Liver (tissue), 8 donors: ENCODE measurements at regions not wholly inside any gene's neighbourhood (a gene's known extent, or its start where the extent isn't known, plus 50 kb on each side); places are given as distances from the start of the nearest gene placed in this dataset.

Source experiments
- DNase-seq: peaks from one replicate; pipeline ENCODE4 v3.0.0-alpha.2; 2017; ENCODE audit warnings: low spot score
- H3K27ac ChIP-seq, 2 donors: one replicate each; pipeline ENCODE4 v1.7.0; 2013; ENCODE audit warnings: inconsistent platforms in 2 of 2, low read length in 2 of 2, control low read depth in 1 of 2, low read depth in 1 of 2, mild to moderate bottlenecking in 1 of 2
- H3K27me3 ChIP-seq, 4 donors: one replicate each; pipeline versions ENCODE4 v1.6.1 to v1.7.0; 2013; ENCODE audit warnings: low read length in 3 of 4, inconsistent platforms in 1 of 4, mild to moderate bottlenecking in 1 of 4, moderate library complexity in 1 of 4; ENCODE audit not compliant: control insufficient read depth in 4 of 4, insufficient read depth in 4 of 4
- H3K36me3 ChIP-seq, 4 donors: one replicate each; pipeline versions ENCODE4 v1.6.1 to v1.7.0; 2013; ENCODE audit warnings: low read length in 3 of 4, mild to moderate bottlenecking in 3 of 4, low read depth in 1 of 4, moderate library complexity in 1 of 4; ENCODE audit not compliant: control insufficient read depth in 4 of 4, insufficient read depth in 3 of 4
- H3K4me1 ChIP-seq, 4 donors: one replicate each; pipeline versions ENCODE4 v1.6.1 to v1.7.0; 2013; ENCODE audit warnings: low read length in 3 of 4, mild to moderate bottlenecking in 3 of 4, moderate library complexity in 1 of 4; ENCODE audit not compliant: control insufficient read depth in 4 of 4, insufficient read depth in 4 of 4
- H3K4me3 ChIP-seq, 3 donors: one replicate each; pipeline versions ENCODE4 v1.6.1 to v1.7.0; 2013; ENCODE audit warnings: low read length in 3 of 3, control low read depth in 1 of 3, low read depth in 1 of 3, mild to moderate bottlenecking in 1 of 3
- H3K9ac ChIP-seq, 2 donors: one replicate each; pipeline ENCODE4 v1.7.0; 2013; ENCODE audit warnings: low read length in 2 of 2, mild to moderate bottlenecking in 2 of 2, moderate library complexity in 2 of 2, control low read depth in 1 of 2, low read depth in 1 of 2
- H3K9me3 ChIP-seq, 4 donors: one replicate each; pipeline versions ENCODE4 v1.6.1 to v1.7.0; 2013; ENCODE audit warnings: low read length in 3 of 4; ENCODE audit not compliant: control insufficient read depth in 4 of 4
- CTCF ChIP-seq: fragments of 150-350 bp; IDR thresholded peaks from 2 replicates; pipeline ENCODE4 v1.5.1; 2017; ENCODE audit warnings: improper control_type of control experiment, low read depth, low read length; ENCODE audit not compliant: missing input control
- EGR1 ChIP-seq, 2 donors: IDR thresholded peaks; 2 replicates each; pipeline ENCODE4 v1.6.1; 2016 to 2018; ENCODE audit warnings: antibody characterized with exemption in 2 of 2, low read depth in 2 of 2
- FOXA1 ChIP-seq: IDR thresholded peaks from 2 replicates; pipeline ENCODE4 v1.6.1; 2016; ENCODE audit warnings: antibody characterized with exemption
- GABPA ChIP-seq, 2 donors: IDR thresholded peaks in 1 of 2; conservative IDR thresholded peaks in 1 of 2; 2 replicates each; pipeline ENCODE4 v1.6.1; 2016; ENCODE audit warnings: antibody characterized with exemption in 2 of 2, mild to moderate bottlenecking in 1 of 2, moderate library complexity in 1 of 2
- HNF4A ChIP-seq, 2 donors: conservative IDR thresholded peaks; 2 replicates each; pipeline ENCODE4 v1.6.1; 2016; ENCODE audit warnings: antibody characterized with exemption in 2 of 2, mild to moderate bottlenecking in 2 of 2
- HNF4G ChIP-seq: IDR thresholded peaks from 2 replicates; pipeline ENCODE4 v1.6.1; 2016; ENCODE audit warnings: antibody characterized with exemption
- JUND ChIP-seq, 2 donors: IDR thresholded peaks; 2 replicates each; pipeline ENCODE4 v1.6.1; 2016; ENCODE audit warnings: antibody characterized with exemption in 2 of 2
- MAX ChIP-seq: IDR thresholded peaks from 2 replicates; pipeline ENCODE4 v1.6.1; 2016; ENCODE audit warnings: antibody characterized with exemption
- RAD21 ChIP-seq, 2 donors: IDR thresholded peaks; 2 replicates each; pipeline ENCODE4 v1.6.1; 2016; ENCODE audit warnings: antibody characterized with exemption in 2 of 2, mild to moderate bottlenecking in 2 of 2
- REST ChIP-seq: IDR thresholded peaks from 2 replicates; pipeline ENCODE4 v1.6.1; 2016; ENCODE audit warnings: antibody characterized with exemption, mild to moderate bottlenecking
- RXRA ChIP-seq, 2 donors: IDR thresholded peaks; 2 replicates each; pipeline ENCODE4 v1.6.1; 2017 to 2018; ENCODE audit warnings: antibody characterized with exemption in 2 of 2, mild to moderate bottlenecking in 1 of 2
- TAF1 ChIP-seq: conservative IDR thresholded peaks from 2 replicates; pipeline ENCODE4 v1.6.1; 2016; ENCODE audit warnings: antibody characterized with exemption, mild to moderate bottlenecking
- YY1 ChIP-seq: IDR thresholded peaks from 2 replicates; pipeline ENCODE4 v1.6.1; 2016; ENCODE audit warnings: antibody characterized with exemption, mild to moderate bottlenecking
- WGBS: extraction: QIAGEN DNeasy Blood & Tissue Kit; methylation state at CpG from one replicate; pipeline ENCODE4 v1.1.7; 2013; 5-methylcytosine and 5-hydroxymethylcytosine counted together
- donor health status: healthy.
- donor health status: healthy.
- donor health status: healthy.
- donor health status: healthy.
- donor health status: healthy.

GRCh38 chr14:101350691-101351090 is 210.6 kb upstream of the DIO3 start:
- Histone ChIP-seq H3K36me3 (no peaks in the 10 kb centered on the region), H3K4me1 (no peaks in the 10 kb centered on the region), H3K9me3 (no peaks in the 10 kb centered on the region), H3K4me3 (no peak overlapping the region), H3K9ac (no peak overlapping the region), H3K27ac (no peak overlapping the region), H3K27me3 (no peaks in the 10 kb centered on the region)
- TF ChIP-seq MAX (no peak), RXRA (IDR thresholded peaks at IDR 0.05) (no peak), TAF1 (no peak), HNF4A (conservative IDR thresholded peaks at IDR 0.05) (no peak), EGR1 (IDR thresholded peaks at IDR 0.05; ENCODE audit: low read depth in 2 of 2) (no peak), YY1 (no peak), RAD21 (IDR thresholded peaks at IDR 0.05) (no peak), REST (no peak)
- no peak for DNase-seq
- 90% methylated on average over 5 of the region's 5 CpGs for WGBS

- DNase-seq, result no peak
- Histone ChIP-seq H3K4me1 (no peaks in the 10 kb centered on the region), H3K27ac (no peak overlapping the region), H3K36me3 (no peaks in the 10 kb centered on the region), H3K9me3 (no peaks in the 10 kb centered on the region), H3K9ac (no peak overlapping the region), H3K27me3 (no peaks in the 10 kb centered on the region), H3K4me3 (no peak overlapping the region)
- TF ChIP-seq RAD21 (IDR thresholded peaks at IDR 0.05) (no peak), MAX (no peak), JUND (IDR thresholded peaks at IDR 0.05) (no peak), FOXA1 (no peak), REST (no peak), GABPA (IDR thresholded peaks at IDR 0.05 in 1 of 2, conservative IDR thresholded peaks at IDR 0.05 in 1 of 2) (no peak), HNF4A (conservative IDR thresholded peaks at IDR 0.05) (no peak), HNF4G (no peak), EGR1 (IDR thresholded peaks at IDR 0.05; ENCODE audit: low read depth in 2 of 2) (no peak), CTCF (no peak)
- WGBS, result 81% methylated on average over 7 of the region's 7 CpGs
Measured at GRCh38 chr14:101351146-101351545, 210.1 kb upstream of the DIO3 start.
